ENCODE measurements at regions not wholly inside any gene's neighbourhood (a gene's known extent, or its start where the extent isn't known, plus 50 kb on each side); places are given as distances from the start of the nearest gene placed in this dataset.

DNA sequence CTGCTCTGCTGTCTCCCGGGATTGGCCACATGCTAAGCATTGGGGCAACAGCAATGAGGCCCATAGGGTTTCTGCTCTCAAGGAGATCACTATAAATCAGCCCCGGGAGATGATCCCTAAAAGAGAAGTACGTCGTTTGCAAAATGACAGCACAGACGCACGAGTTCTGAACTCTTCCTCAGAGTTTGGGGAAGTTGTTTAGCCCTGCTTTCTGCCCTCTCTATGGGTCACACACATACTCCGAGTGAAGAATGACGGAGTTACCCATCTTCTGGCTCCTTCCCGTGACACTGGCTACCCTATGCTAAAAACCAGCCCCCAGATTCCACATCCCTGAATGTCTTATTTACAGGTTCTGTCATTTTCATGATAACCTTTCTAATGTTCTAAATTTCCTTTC lies 258.0 kb upstream of the PLEKHG7 start:
- no peak for DNase-seq (ENCODE audit: unreplicated experiment)
- no peaks in the 10 kb centered on the region for H3K27me3 Mint-ChIP-seq (ENCODE audit: insufficient read depth, unreplicated experiment)
- H3K27ac Mint-ChIP-seq (ENCODE audit: low read depth, unreplicated experiment) = no peak overlapping the region
- ChIA-PET POLR2A (no interaction called here), CTCF (no interaction called here)
- no peaks in the 10 kb centered on the region for H3K9me3 Mint-ChIP-seq (ENCODE audit: unreplicated experiment)
- peaks cover 21% of the 10 kb centered on the region for H3K4me1 Mint-ChIP-seq (ENCODE audit: insufficient read depth, unreplicated experiment)
- BruUV-seq (replicated peaks) = no TSS peak
- H3K36me3 Mint-ChIP-seq (ENCODE audit: insufficient read depth, unreplicated experiment) = no peaks in the 10 kb centered on the region
- intact Hi-C loops (cut with micrococcal nuclease) = no loop called here
- no peak overlapping the region for H3K4me3 Mint-ChIP-seq (ENCODE audit: unreplicated experiment)
- no peak for TF ChIP-seq CTCF (IDR thresholded peaks at IDR 0.05; ENCODE audit: unreplicated experiment)

GRCh38 chr12:92442782-92443181 lies 260.0 kb upstream of the PLEKHG7 start:
- Mint-ChIP-seq H3K4me1 (ENCODE audit: insufficient read depth, unreplicated experiment) (peaks cover 35% of the 10 kb centered on the region), H3K9me3 (ENCODE audit: unreplicated experiment) (no peaks in the 10 kb centered on the region), H3K4me3 (ENCODE audit: unreplicated experiment) (no peak overlapping the region), H3K27ac (ENCODE audit: low read depth, unreplicated experiment) (peak overlapping the region; percentile 5), H3K27me3 (ENCODE audit: insufficient read depth, unreplicated experiment) (no peaks in the 10 kb centered on the region), H3K36me3 (ENCODE audit: insufficient read depth, unreplicated experiment) (no peaks in the 10 kb centered on the region)
- CTCF ChIA-PET = interaction anchor here (0.5 to 0.7 kb wide), 2 partner anchors 17 to 161 kb away, joined by 3 read pairs; no protein-coding TSS in a partner anchor
- no TSS peak for BruUV-seq (replicated peaks)
- DNase-seq (ENCODE audit: unreplicated experiment) = peak; percentile 52
- POLR2A ChIA-PET = interaction anchor here (0.7 to 1.0 kb wide), 2 partner anchors 13 to 301 kb away, joined by 3 to 4 read pairs; no protein-coding TSS in a partner anchor
- intact Hi-C loops (cut with micrococcal nuclease) = no loop called here
- TF ChIP-seq CTCF (IDR thresholded peaks at IDR 0.05; ENCODE audit: unreplicated experiment) = no peak

- ChIA-PET POLR2A (interaction anchor here (0.6 to 2.7 kb wide), 9 partner anchors 14 to 302 kb away, joined by 3 to 11 read pairs (median 4); partner anchors contain the start of gene BTG1), CTCF (interaction anchor here (1.0 kb wide), 1 partner anchor 165 kb away, joined by 3 read pairs; no protein-coding TSS in a partner anchor)
- H3K4me3 Mint-ChIP-seq (ENCODE audit: unreplicated experiment) = peak overlapping the region; percentile 0
- H3K36me3 Mint-ChIP-seq (ENCODE audit: insufficient read depth, unreplicated experiment) = no peaks in the 10 kb centered on the region
- intact Hi-C loops (cut with micrococcal nuclease) = no loop called here
- no TSS peak for BruUV-seq (replicated peaks)
- DNase-seq (ENCODE audit: unreplicated experiment) = peak; percentile 45
- H3K27ac Mint-ChIP-seq (ENCODE audit: low read depth, unreplicated experiment) = peak overlapping the region; percentile 44
- no peaks in the 10 kb centered on the region for H3K27me3 Mint-ChIP-seq (ENCODE audit: insufficient read depth, unreplicated experiment)
- H3K4me1 Mint-ChIP-seq (ENCODE audit: insufficient read depth, unreplicated experiment) = peaks cover 28% of the 10 kb centered on the region
- H3K9me3 Mint-ChIP-seq (ENCODE audit: unreplicated experiment) = no peaks in the 10 kb centered on the region
- no peak for TF ChIP-seq CTCF (IDR thresholded peaks at IDR 0.05; ENCODE audit: unreplicated experiment)
These were observed 262.7 kb upstream of the PLEKHG7 start for GRCh38 chr12:92440072-92440471.

DNA sequence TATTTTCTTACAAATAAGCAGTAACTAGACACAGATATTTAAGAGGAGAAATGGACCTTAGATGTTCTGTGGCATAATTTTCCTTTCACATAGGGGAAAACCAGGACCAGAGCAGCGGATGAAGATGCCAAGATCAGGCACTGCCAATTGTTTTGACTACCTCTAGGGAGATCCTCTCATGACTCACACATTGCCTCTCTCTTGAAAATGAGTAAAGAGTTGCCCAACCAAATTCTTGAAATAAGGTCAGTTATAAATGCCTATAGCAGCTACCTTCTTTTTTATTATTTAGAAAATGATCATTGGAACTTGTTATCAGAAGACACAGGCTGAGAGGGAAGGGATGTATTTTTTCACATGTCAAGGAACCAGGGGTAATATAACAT lies 263.4 kb upstream of the PLEKHG7 start:
- Mint-ChIP-seq H3K9me3 (ENCODE audit: unreplicated experiment) (no peaks in the 10 kb centered on the region), H3K4me3 (ENCODE audit: unreplicated experiment) (peak overlapping the region; percentile 0), H3K27me3 (ENCODE audit: insufficient read depth, unreplicated experiment) (no peaks in the 10 kb centered on the region), H3K27ac (ENCODE audit: low read depth, unreplicated experiment) (peak overlapping the region; percentile 44), H3K4me1 (ENCODE audit: insufficient read depth, unreplicated experiment) (peaks cover 28% of the 10 kb centered on the region), H3K36me3 (ENCODE audit: insufficient read depth, unreplicated experiment) (no peaks in the 10 kb centered on the region)
- TF ChIP-seq CTCF (IDR thresholded peaks at IDR 0.05; ENCODE audit: unreplicated experiment) = no peak
- no TSS peak for BruUV-seq (replicated peaks)
- ChIA-PET POLR2A (interaction anchor here (0.6 to 2.7 kb wide), 9 partner anchors 14 to 301 kb away, joined by 3 to 11 read pairs (median 4); partner anchors contain the start of gene BTG1), CTCF (interaction anchor here (0.6 to 1.0 kb wide), 2 partner anchors 153 to 165 kb away, joined by 3 read pairs; no protein-coding TSS in a partner anchor)
- intact Hi-C loops (cut with micrococcal nuclease) = loop anchor here (10.0 kb wide), 1 partner anchor 115 kb away; no protein-coding TSS in a partner anchor
- DNase-seq (ENCODE audit: unreplicated experiment) = peak; percentile 92

All from MCF 10A (cell line).